ENCODE measurements at regions not wholly inside any gene's neighbourhood (a gene's known extent, or its start where the extent isn't known, plus 50 kb on each side); places are given as distances from the start of the nearest gene placed in this dataset.

DNA sequence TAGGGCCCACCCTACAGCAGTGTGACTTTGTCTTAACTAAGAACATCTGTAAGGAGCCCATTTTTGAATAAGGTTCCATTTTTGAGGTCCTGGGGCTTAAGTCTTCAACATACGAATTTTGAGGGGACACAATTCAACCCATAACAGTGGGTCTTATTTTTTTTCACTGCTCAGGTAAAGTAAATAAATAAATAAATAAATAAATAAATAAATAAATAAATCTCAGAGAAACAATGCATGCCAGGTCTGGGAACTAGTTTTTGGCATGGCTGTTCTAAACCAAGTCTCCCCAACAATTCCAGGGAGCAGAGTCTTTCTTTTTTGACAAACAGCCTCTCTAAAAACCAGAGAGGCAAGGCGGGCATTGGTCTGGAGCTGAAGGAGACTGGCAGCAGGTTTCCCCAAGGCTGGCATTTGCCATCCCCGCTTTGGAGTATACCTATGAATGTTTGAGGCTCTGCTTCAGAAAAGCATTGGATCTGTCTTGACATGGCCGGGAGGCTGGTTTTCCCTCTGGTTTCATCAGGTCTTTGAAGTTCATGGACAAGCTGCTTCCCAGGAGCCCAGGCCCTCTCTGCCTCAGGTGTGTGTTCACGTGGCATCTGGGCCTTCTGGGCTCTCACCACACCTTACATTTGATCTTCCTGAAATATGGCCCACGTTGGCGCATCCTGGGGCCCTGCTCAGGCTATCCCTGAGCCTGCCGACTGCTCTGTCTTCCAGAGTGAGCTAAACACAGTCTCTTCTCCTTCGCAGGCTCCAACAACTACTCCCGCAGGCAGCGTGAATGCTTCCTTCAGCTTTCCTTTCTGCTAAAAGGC, 545.2 kb downstream of the BCL11B start:
- TF ChIP-seq, protein P1, sequence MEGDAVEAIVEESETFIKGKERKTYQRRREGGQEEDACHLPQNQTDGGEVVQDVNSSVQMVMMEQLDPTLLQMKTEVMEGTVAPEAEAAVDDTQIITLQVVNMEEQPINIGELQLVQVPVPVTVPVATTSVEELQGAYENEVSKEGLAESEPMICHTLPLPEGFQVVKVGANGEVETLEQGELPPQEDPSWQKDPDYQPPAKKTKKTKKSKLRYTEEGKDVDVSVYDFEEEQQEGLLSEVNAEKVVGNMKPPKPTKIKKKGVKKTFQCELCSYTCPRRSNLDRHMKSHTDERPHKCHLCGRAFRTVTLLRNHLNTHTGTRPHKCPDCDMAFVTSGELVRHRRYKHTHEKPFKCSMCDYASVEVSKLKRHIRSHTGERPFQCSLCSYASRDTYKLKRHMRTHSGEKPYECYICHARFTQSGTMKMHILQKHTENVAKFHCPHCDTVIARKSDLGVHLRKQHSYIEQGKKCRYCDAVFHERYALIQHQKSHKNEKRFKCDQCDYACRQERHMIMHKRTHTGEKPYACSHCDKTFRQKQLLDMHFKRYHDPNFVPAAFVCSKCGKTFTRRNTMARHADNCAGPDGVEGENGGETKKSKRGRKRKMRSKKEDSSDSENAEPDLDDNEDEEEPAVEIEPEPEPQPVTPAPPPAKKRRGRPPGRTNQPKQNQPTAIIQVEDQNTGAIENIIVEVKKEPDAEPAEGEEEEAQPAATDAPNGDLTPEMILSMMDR (IDR thresholded peaks at IDR 0.05; ENCODE audit: insufficient read depth in 1 of 2, low read depth in 1 of 2, low read length in 1 of 2, severe bottlenecking in 1 of 2, unreplicated experiment in 1 of 2), result no peak
- CTCF ChIA-PET, result no interaction called here
- BruUV-seq (replicated peaks), result no TSS peak
- H3K4me3 Mint-ChIP-seq (ENCODE audit: unreplicated experiment), result no peak overlapping the region
- H3K9me3 Mint-ChIP-seq (ENCODE audit: unreplicated experiment), result no peaks in the 10 kb centered on the region
- POLR2A ChIA-PET, result no interaction called here
- no peak overlapping the region for H3K4me3 ChIP-seq (ENCODE audit: low read depth, low read length)
- H3K27me3 ChIP-seq (replicated peaks; ENCODE audit: control insufficient read depth, insufficient read depth, low read length), result no peaks in the 10 kb centered on the region
- no peaks in the 10 kb centered on the region for H3K36me3 ChIP-seq (ENCODE audit: control insufficient read depth, insufficient read depth, low read length)
- intact Hi-C loops (cut with micrococcal nuclease; ENCODE audit: unreplicated experiment), result no loop called here
- H3K4me1 Mint-ChIP-seq (ENCODE audit: low read depth, unreplicated experiment), result no peaks in the 10 kb centered on the region
- H3K27me3 Mint-ChIP-seq (ENCODE audit: insufficient read depth, unreplicated experiment), result peaks cover 4% of the 10 kb centered on the region
- no peak overlapping the region for H3K27ac Mint-ChIP-seq (ENCODE audit: unreplicated experiment)
- no peak for DNase-seq
- H3K9me3 ChIP-seq, result no peaks in the 10 kb centered on the region
- no peaks in the 10 kb centered on the region for H3K4me1 ChIP-seq
- H3K36me3 Mint-ChIP-seq (ENCODE audit: insufficient read depth, unreplicated experiment), result no peaks in the 10 kb centered on the region

DNA sequence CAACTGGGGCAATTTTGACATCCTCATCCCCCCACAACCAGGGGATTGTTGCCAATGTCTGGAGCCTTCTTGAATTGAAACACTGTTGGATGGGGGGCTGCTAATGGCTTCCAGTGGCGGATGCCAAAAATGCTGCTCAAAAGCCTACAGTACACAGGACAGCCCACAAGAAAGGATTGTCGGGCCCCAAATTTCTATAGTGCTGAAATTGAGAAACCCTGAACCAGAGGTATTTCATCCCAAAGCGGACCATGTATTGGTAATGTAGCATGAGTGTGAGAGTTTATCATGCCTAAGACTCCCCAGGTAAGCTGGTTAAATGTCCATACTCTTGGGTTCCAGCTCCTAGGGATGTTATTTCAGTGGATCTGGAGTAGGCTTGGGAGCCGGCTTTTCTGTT, 544.0 kb downstream of the BCL11B start:
- Histone ChIP-seq H3K4me1 (no peaks in the 10 kb centered on the region), H3K9me3 (no peaks in the 10 kb centered on the region), H3K36me3 (ENCODE audit: control insufficient read depth, insufficient read depth, low read length) (no peaks in the 10 kb centered on the region), H3K4me3 (ENCODE audit: low read depth, low read length) (no peak overlapping the region), H3K27me3 (replicated peaks; ENCODE audit: control insufficient read depth, insufficient read depth, low read length) (no peaks in the 10 kb centered on the region)
- Mint-ChIP-seq H3K4me1 (ENCODE audit: low read depth, unreplicated experiment) (no peaks in the 10 kb centered on the region), H3K9me3 (ENCODE audit: unreplicated experiment) (peaks cover 4% of the 10 kb centered on the region), H3K4me3 (ENCODE audit: unreplicated experiment) (no peak overlapping the region), H3K36me3 (ENCODE audit: insufficient read depth, unreplicated experiment) (no peaks in the 10 kb centered on the region), H3K27ac (ENCODE audit: unreplicated experiment) (no peak overlapping the region), H3K27me3 (ENCODE audit: insufficient read depth, unreplicated experiment) (peaks cover 4% of the 10 kb centered on the region)
- TF ChIP-seq, protein P1 (IDR thresholded peaks at IDR 0.05; ENCODE audit: insufficient read depth in 1 of 2, low read depth in 1 of 2, low read length in 1 of 2, severe bottlenecking in 1 of 2, unreplicated experiment in 1 of 2), result no peak
- ChIA-PET POLR2A (no interaction called here), CTCF (no interaction called here)
- intact Hi-C loops (cut with micrococcal nuclease; ENCODE audit: unreplicated experiment), result no loop called here
- DNase-seq, result no peak
- no TSS peak for BruUV-seq (replicated peaks)

DNA sequence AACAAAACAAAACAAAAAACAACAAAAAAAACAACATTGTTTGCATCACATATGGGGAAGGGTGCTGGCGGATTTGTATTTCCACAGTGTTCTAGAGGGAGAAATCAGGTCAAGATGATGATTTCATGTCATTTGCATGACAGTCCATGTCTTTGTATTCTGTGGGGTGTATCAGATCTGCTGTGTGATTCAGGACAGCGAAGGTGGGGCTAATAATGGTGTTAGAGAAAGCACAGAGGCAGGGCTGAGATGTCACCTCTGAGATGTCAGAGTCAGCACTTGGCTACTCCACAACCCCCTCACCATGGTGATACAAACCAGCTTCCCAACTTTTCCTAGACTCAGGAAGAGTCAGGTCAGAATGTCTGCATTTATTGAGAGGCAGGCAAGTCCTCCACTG, 543.2 kb downstream of the BCL11B start:
- CTCF ChIA-PET, result no interaction called here
- H3K9me3 Mint-ChIP-seq (ENCODE audit: unreplicated experiment), result peaks cover 9% of the 10 kb centered on the region

More for the DNA sequence above, 543.2 kb downstream of the BCL11B start:
- POLR2A ChIA-PET, result no interaction called here
- intact Hi-C loops (cut with micrococcal nuclease; ENCODE audit: unreplicated experiment), result no loop called here
- Mint-ChIP-seq H3K36me3 (ENCODE audit: insufficient read depth, unreplicated experiment) (no peaks in the 10 kb centered on the region), H3K4me1 (ENCODE audit: low read depth, unreplicated experiment) (no peaks in the 10 kb centered on the region), H3K4me3 (ENCODE audit: unreplicated experiment) (no peak overlapping the region), H3K27ac (ENCODE audit: unreplicated experiment) (no peak overlapping the region), H3K27me3 (ENCODE audit: insufficient read depth, unreplicated experiment) (peaks cover 4% of the 10 kb centered on the region)
- TF ChIP-seq, protein P1 (IDR thresholded peaks at IDR 0.05; ENCODE audit: insufficient read depth in 1 of 2, low read depth in 1 of 2, low read length in 1 of 2, severe bottlenecking in 1 of 2, unreplicated experiment in 1 of 2), result no peak
- Histone ChIP-seq H3K9me3 (no peaks in the 10 kb centered on the region), H3K4me3 (ENCODE audit: low read depth, low read length) (no peak overlapping the region), H3K4me1 (no peaks in the 10 kb centered on the region), H3K36me3 (ENCODE audit: control insufficient read depth, insufficient read depth, low read length) (no peaks in the 10 kb centered on the region), H3K27me3 (replicated peaks; ENCODE audit: control insufficient read depth, insufficient read depth, low read length) (no peaks in the 10 kb centered on the region)
- BruUV-seq (replicated peaks), result no TSS peak
- no peak for DNase-seq

All from Caco-2 (cell line).